Loucy (cell line): ENCODE measurements at regions not wholly inside any gene's neighbourhood (a gene's known extent, or its start where the extent isn't known, plus 50 kb on each side); places are given as distances from the start of the nearest gene placed in this dataset.

Experiments
- CTCF ChIP-seq: fragments of 200-600 bp; sonication (generic); conservative IDR thresholded peaks from 2 replicates; pipeline ENCODE4 v1.5.1; 2014; ENCODE audit warnings: mild to moderate bottlenecking, antibody characterized with exemption, low read length
- EZH2phosphoT487 ChIP-seq: fragments of 200-600 bp; IDR thresholded peaks from 2 replicates; pipeline ENCODE4 v1.6.1; 2018; ENCODE audit warnings: antibody characterized with exemption, mild to moderate bottlenecking, moderate library complexity, borderline replicate concordance

GRCh38 chr9:6072865-6073264 is 57.4 kb upstream of the RANBP6 start:
- no peak for TF ChIP-seq CTCF
- TF ChIP-seq EZH2phosphoT487 = no peak
